ENCODE measurements at regions not wholly inside any gene's neighbourhood (a gene's known extent, or its start where the extent isn't known, plus 50 kb on each side); places are given as distances from the start of the nearest gene placed in this dataset.
A peak's percentile ranks its signal among the peaks of the same experiment; 100 is the strongest.
"Not testable (repeated sequence)": the region's sequence is repeated elsewhere in the genome, so short reads cannot be mapped to it uniquely, and the experiment has no call there.

DNA sequence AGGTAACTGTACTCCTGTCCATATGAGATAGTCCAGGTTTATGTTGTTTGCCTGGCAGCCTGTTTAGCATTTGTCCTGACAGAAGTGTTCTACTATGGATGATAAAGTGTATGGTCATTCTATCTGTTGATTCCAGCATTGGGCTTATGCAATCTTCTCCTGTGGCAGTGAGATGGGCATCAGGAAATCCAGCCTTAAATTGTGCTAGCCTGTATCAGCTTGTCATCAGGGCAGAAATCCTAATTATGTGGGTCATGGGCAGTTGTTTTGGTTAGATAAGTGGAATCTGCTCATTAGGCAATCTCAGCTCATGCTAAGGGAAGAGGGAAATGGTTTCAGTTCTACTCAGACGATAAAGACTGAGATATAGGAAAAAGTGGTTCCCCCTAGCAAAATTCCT, 247.4 kb upstream of the CHD1 start:
- Mint-ChIP-seq H3K9me3 (no peaks in the 10 kb centered on the region), H3K36me3 (ENCODE audit: low read depth) (no peaks in the 10 kb centered on the region), H3K4me3 (no peak overlapping the region), H3K27me3 (ENCODE audit: insufficient read depth) (peaks cover 4% of the 10 kb centered on the region), H3K27ac (no peak overlapping the region), H3K4me1 (no peaks in the 10 kb centered on the region)
- Histone ChIP-seq H3K27ac (ENCODE audit: low read depth, low read length) (no peak overlapping the region), H3K4me3 (ENCODE audit: low read length) (no peak overlapping the region), H3K9me3 (ENCODE audit: control insufficient read depth, low read length) (no peaks in the 10 kb centered on the region), H3K4me1 (ENCODE audit: control insufficient read depth, insufficient read depth, low read length) (no peaks in the 10 kb centered on the region), H3K9ac (ENCODE audit: extremely low read depth, low read length, poor library complexity, severe bottlenecking) (no peak overlapping the region), H3K27me3 (ENCODE audit: control insufficient read depth, insufficient read depth, low read length, poor library complexity, severe bottlenecking) (no peaks in the 10 kb centered on the region), H3K36me3 (ENCODE audit: control insufficient read depth, insufficient read depth, low read length) (no peaks in the 10 kb centered on the region)
- WGBS, 2 experiments (ENCODE audit: insufficient coverage in 1 of 2, insufficient read length in 1 of 2) = 17% methylated on average over 1 of the region's 1 CpG; no CpG with 5 or more reads in 1 of the 2 experiments
- DNase-seq = no peak
- TF ChIP-seq CTCF (conservative IDR thresholded peaks at IDR 0.05) = no peak

DNA sequence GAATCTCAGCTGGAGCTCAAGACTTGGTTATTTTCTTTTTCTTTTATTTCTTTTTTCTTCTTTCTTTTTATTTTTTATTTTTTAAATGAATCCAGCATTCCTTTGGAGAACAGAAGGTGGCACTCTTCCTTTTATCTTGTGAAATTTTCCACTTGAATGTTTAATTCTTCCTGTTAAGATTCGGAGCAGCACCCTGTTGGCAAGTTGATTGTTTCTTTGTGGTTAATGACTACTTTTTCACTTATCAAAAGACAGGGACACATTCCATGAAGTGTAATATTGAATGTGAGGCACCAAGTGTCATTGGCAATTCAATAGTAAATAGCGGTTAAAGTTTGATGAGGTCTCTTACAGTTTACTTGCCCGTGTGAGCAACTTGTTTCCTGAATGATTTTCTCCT, 240.5 kb upstream of the CHD1 start:
- peak; percentile 70 for TF ChIP-seq CTCF (conservative IDR thresholded peaks at IDR 0.05)

DNA sequence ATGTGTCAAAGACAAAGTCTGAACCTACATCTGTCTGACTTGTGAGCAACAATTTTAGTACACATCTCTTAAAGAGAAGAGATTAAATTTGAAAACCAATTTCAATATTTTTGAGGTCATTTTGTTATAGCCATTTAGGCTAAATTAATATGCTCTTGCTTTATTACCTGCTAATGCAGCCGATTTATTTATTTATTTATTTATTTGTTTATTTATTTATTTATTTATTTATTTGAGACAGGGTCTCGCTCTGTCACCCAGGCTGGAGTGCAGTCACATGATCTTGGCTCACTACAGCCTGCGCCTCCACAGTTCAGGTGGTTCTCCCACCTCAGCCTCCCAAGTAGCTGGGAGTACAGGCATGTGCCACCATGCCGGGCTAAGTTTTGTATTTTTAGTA, 232.7 kb upstream of the CHD1 start:
- WGBS, 2 experiments (ENCODE audit: insufficient coverage in 1 of 2, insufficient read length in 1 of 2) = 87% methylated on average over 3 of the region's 4 CpGs; no CpG with 5 or more reads in 1 of the 2 experiments
- not testable (repeated sequence) for H3K36me3 Mint-ChIP-seq (ENCODE audit: low read depth); H3K4me1 Mint-ChIP-seq; H3K9ac ChIP-seq (ENCODE audit: extremely low read depth, low read length, poor library complexity, severe bottlenecking); H3K27me3 ChIP-seq (ENCODE audit: control insufficient read depth, insufficient read depth, low read length, poor library complexity, severe bottlenecking); H3K9me3 Mint-ChIP-seq; H3K27ac Mint-ChIP-seq; DNase-seq; H3K36me3 ChIP-seq (ENCODE audit: control insufficient read depth, insufficient read depth, low read length); H3K4me1 ChIP-seq (ENCODE audit: control insufficient read depth, insufficient read depth, low read length); H3K27me3 Mint-ChIP-seq (ENCODE audit: insufficient read depth); H3K4me3 ChIP-seq (ENCODE audit: low read length); H3K4me3 Mint-ChIP-seq; H3K27ac ChIP-seq (ENCODE audit: low read depth, low read length)
- H3K9me3 ChIP-seq (ENCODE audit: control insufficient read depth, low read length) = peaks cover 13% of the 10 kb centered on the region

More for the DNA sequence above, 240.5 kb upstream of the CHD1 start:
- H3K4me1 Mint-ChIP-seq = peaks cover 3% of the 10 kb centered on the region
- WGBS, 2 experiments (ENCODE audit: insufficient coverage in 1 of 2, insufficient read length in 1 of 2) = 46 to 55% methylated on average over 3 of the region's 3 CpGs
- Histone ChIP-seq H3K36me3 (ENCODE audit: control insufficient read depth, insufficient read depth, low read length) (no peaks in the 10 kb centered on the region), H3K27me3 (ENCODE audit: control insufficient read depth, insufficient read depth, low read length, poor library complexity, severe bottlenecking) (no peaks in the 10 kb centered on the region), H3K27ac (ENCODE audit: low read depth, low read length) (no peak overlapping the region), H3K9me3 (ENCODE audit: control insufficient read depth, low read length) (peaks cover 10% of the 10 kb centered on the region), H3K4me3 (ENCODE audit: low read length) (no peak overlapping the region), H3K9ac (ENCODE audit: extremely low read depth, low read length, poor library complexity, severe bottlenecking) (no peak overlapping the region), H3K4me1 (ENCODE audit: control insufficient read depth, insufficient read depth, low read length) (no peaks in the 10 kb centered on the region)
- no peak overlapping the region for H3K27ac Mint-ChIP-seq
- peaks cover 2% of the 10 kb centered on the region for H3K9me3 Mint-ChIP-seq
- no peaks in the 10 kb centered on the region for H3K36me3 Mint-ChIP-seq (ENCODE audit: low read depth)
- H3K27me3 Mint-ChIP-seq (ENCODE audit: insufficient read depth) = no peaks in the 10 kb centered on the region
- no peak for DNase-seq
- no peak overlapping the region for H3K4me3 Mint-ChIP-seq

DNA sequence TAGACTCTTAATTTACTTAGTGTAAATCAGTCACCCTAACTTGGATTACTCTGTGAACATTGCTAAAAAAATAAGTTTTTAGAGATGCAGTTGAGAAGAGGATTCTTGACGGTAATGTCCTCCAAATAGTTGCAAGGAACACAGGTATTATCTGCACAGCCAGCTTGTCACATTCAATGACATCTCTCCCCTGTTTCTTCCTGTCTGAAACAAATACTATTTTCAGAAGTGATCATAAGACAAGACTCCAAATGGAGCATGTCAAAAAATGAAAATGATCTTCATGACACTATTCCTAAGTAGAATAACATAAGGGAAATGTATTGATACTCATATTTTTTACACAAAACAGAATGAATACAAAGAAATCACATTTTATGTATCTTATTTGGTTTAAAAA, 227.9 kb upstream of the CHD1 start:
- no peaks in the 10 kb centered on the region for H3K4me1 ChIP-seq (ENCODE audit: control insufficient read depth, insufficient read depth, low read length)
- Mint-ChIP-seq H3K4me3 (no peak overlapping the region), H3K27ac (no peak overlapping the region), H3K9me3 (no peaks in the 10 kb centered on the region), H3K4me1 (peaks cover 6% of the 10 kb centered on the region), H3K36me3 (ENCODE audit: low read depth) (no peaks in the 10 kb centered on the region), H3K27me3 (ENCODE audit: insufficient read depth) (peaks cover 3% of the 10 kb centered on the region)
- H3K36me3 ChIP-seq (ENCODE audit: control insufficient read depth, insufficient read depth, low read length) = no peaks in the 10 kb centered on the region
- no peak overlapping the region for H3K27ac ChIP-seq (ENCODE audit: low read depth, low read length)
- WGBS, 2 experiments (ENCODE audit: insufficient coverage in 1 of 2, insufficient read length in 1 of 2) = 88 to 100% methylated on average over 1 of the region's 1 CpG
- no peak overlapping the region for H3K9ac ChIP-seq (ENCODE audit: extremely low read depth, low read length, poor library complexity, severe bottlenecking)
- DNase-seq = no peak
- no peaks in the 10 kb centered on the region for H3K27me3 ChIP-seq (ENCODE audit: control insufficient read depth, insufficient read depth, low read length, poor library complexity, severe bottlenecking)
- no peak overlapping the region for H3K4me3 ChIP-seq (ENCODE audit: low read length)
- H3K9me3 ChIP-seq (ENCODE audit: control insufficient read depth, low read length) = no peaks in the 10 kb centered on the region
- TF ChIP-seq CTCF (conservative IDR thresholded peaks at IDR 0.05) = no peak

DNA sequence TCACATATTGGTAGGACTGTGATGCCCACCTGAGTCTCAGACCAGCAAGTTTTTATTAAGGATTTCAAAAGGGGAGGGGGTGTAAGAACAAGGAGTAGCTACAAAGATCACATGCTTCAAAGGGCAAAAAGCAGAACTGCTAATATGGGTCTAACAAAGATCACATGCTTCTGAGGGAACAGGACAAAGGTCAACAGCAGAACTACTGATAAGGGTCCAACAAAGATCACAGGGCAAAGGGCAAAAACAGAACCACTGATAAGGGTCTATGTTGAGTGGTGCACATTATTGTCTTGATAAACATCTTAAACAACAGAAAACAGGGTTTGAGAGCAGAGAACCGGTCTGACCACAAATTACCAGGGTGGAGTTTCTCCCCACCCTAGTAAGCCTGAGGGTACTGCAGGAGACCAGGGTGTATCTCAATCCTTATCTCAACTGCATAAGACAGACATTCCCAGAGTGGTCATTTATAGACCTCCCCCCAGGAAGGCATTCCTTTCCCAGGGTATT, 214.5 kb upstream of the CHD1 start:
- not testable (repeated sequence) for H3K4me1 Mint-ChIP-seq; H3K4me1 ChIP-seq (ENCODE audit: control insufficient read depth, insufficient read depth, low read length); H3K9ac ChIP-seq (ENCODE audit: extremely low read depth, low read length, poor library complexity, severe bottlenecking); H3K27ac Mint-ChIP-seq; H3K4me3 ChIP-seq (ENCODE audit: low read length); H3K27me3 Mint-ChIP-seq (ENCODE audit: insufficient read depth); H3K36me3 ChIP-seq (ENCODE audit: control insufficient read depth, insufficient read depth, low read length); H3K4me3 Mint-ChIP-seq; H3K36me3 Mint-ChIP-seq (ENCODE audit: low read depth); H3K27me3 ChIP-seq (ENCODE audit: control insufficient read depth, insufficient read depth, low read length, poor library complexity, severe bottlenecking); H3K27ac ChIP-seq (ENCODE audit: low read depth, low read length); DNase-seq
- peaks cover 37% of the 10 kb centered on the region for H3K9me3 Mint-ChIP-seq
- WGBS, 2 experiments (ENCODE audit: insufficient coverage in 1 of 2, insufficient read length in 1 of 2) = 80 to 94% methylated on average over 1 of the region's 1 CpG
- H3K9me3 ChIP-seq (ENCODE audit: control insufficient read depth, low read length) = peaks cover 20% of the 10 kb centered on the region

Data from endodermal cell (in vitro differentiated cells).